Posterior vena cava (tissue), 2 donors: ENCODE measurements at regions not wholly inside any gene's neighbourhood (a gene's known extent, or its start where the extent isn't known, plus 50 kb on each side); places are given as distances from the start of the nearest gene placed in this dataset.

ENCODE experiments used
- DNase-seq: peaks from one replicate; pipeline ENCODE4 v3.0.0-alpha.2; 2020; ENCODE audit warnings: low spot score
- intact Hi-C, 2 donors: fragments of 100-400 bp; cut with DNase I; formaldehyde crosslinking; loops; one replicate each; pipeline versions ENCODE4 v1.14.1 to v1.14.2; 2022 to 2023
- donor health status: DM: yes; HTN: yes; CAD: no.
- donor health status: DM: yes; HTN: yes; CAD: no.

DNA sequence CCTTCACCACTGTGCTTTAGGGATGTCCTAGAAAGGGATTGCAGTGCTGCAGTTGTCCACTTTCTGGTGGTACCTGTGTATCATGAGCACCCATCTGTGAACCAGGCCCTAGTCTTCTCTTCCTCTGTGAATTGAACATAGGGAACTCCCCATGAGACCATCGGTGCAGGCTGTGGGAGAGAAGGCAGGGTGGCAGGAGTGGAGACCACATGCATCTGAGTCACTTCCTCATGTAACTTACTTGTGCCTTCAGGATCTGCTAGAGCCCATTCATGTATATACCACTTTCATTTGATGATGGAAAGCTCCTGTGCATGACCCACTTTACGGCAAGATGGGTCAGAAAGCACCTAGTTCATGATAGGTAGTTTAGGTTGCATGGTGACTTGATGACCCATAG lies 478.1 kb upstream of the CDH9 start:
- intact Hi-C loops = no loop called here
- DNase-seq = no peak

DNA sequence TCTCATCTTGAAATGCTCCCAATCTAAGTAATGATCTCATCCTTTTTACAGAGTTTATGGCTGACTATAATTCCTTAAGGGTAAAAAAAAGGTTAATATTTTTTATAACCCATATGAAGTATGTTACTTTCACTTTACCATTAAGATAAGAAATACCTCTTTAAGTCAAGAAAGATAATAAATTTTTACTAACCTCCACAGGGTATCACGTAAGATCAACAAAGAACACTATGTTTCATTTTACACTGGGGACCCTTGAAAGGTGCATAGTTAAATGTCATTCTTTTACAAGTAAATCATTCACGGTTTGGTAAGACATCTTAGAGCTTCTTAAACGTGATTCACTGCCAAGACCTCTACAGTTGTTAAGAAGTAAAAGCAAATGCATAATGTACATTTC lies 472.7 kb upstream of the CDH9 start:
- DNase-seq = no peak
- intact Hi-C loops = no loop called here

DNA sequence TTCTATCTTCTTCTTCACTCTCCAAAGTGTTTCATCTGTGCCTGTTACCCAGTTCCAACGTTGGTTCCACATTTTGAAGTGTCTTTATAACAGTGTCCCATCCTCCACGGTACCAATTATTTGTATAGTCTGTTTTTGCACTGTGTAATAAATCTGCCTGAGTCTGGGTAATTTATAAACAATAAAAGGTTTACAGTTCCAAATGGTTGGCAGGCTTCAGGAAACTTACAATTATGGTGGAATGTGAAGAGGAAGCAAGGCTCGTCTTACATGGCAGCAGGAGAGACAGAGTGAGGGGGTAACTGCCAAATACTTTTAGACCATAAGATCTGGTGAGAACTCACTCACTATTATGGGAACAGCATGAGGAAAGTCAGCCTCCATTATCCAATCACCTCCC lies 465.4 kb upstream of the CDH9 start:
- intact Hi-C loops = no loop called here

DNA sequence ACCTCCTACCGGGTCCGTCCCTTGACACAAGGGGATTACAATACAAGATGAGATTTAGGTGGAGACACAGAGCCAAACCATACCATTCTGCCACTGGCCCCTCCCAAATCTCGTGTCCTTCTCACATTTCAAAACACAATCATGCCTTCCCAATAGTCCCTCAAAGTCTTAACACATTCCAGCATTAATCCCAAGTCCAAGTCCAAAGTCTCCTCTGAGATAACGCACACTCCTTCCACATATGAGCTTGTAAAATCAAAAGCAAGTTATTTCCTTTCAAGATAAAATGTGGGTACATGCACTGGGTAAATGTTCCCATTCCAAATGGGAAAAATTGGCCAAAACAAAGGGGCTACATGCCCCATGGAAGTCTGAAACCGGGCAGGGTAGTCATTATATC lies 463.9 kb upstream of the CDH9 start:
- intact Hi-C loops = no loop called here
- no peak for DNase-seq

More for the DNA sequence above, 465.4 kb upstream of the CDH9 start:
- DNase-seq = no peak

DNA sequence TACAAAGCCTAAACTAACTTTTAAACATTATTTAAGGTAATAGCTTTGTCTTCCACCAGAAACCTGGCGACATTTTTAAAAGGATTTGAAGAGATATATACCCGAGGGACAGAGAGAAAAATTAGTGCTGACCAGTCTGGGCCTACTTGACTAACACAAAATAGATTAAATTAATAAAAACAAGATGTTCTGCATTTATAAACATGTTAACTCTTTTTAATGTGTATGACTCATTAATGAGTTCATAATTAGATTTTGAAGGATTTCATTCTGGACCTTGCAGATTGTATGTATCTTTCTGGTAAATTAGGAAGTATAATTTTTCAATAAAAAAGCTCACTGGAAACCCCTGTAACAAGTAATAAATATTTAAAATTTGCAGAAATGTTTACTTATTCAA lies 459.1 kb upstream of the CDH9 start:
- intact Hi-C loops = no loop called here
- no peak for DNase-seq

DNA sequence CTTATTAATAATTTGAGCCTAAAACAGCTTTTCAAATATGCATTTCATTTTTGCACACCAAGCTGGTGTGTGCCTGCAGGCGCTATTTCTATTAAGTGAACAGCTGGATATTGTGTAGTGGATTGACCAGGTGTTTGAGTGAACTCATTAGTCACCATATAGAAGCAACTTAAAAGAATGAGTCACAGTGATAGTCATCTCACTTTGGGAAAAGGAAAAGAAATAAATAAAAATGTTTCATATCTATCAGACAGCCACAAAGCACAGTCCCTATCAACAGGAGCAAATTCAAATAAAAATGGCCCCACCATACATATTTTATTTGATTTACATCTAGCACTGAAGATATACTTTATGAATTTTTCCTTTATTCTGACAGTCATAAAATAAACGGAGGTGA lies 456.5 kb upstream of the CDH9 start:
- no peak for DNase-seq
- intact Hi-C loops = no loop called here

DNA sequence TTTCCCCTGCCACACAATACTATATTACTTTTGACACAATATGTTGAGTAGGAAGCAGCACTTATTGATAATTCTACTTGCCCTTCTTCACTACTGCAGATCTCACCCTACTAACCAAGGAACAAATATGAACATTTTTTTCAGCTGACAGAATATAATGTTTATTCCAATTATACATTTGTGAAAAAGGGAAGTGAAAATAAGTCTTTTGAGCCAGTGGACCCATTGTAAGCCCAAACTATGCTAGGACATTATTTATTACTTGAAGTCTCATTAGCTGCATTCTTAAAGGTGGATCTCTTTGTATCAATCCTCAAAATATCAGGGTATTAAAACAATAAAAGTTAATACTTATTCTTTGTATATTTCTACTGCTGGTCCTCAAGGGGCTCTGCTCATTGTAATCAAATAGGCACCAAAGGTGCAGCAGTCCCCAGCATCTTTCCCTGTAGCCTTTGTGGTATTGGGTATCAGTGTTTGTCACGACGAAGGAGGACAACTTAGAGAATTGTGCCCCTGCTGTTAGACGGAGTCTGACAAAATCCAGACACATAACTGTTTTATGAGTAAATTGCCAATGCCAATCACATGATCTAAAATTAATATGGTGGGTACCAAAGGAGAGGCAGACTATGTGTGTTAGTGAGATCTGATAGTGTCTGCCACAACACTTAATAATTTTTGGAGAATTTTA lies 453.5 kb upstream of the CDH9 start:
- DNase-seq = no peak
- intact Hi-C loops = no loop called here

- intact Hi-C loops = no loop called here
- DNase-seq = no peak
These were observed 452.7 kb upstream of the CDH9 start for GRCh38 chr5:27491047-27491446.

DNA sequence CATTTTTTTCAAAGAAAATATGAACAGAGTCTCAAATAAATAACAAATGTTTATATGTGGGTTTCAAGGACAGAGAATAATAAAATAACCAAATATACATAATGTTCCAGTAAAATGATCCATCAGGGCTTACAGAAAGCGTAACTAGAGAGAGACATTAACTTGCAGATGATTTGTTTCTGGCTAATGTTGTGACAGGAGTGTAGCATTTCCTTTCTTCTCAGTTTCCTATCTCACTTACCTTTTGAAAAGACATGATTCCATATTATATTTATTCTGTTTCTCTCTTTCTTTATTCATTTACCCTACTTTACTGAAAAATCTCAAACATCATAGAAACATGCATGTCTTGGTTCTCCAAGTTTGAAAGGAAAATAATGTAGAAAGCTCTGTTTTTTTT lies 451.3 kb upstream of the CDH9 start:
- intact Hi-C loops = no loop called here
- DNase-seq = no peak

DNA sequence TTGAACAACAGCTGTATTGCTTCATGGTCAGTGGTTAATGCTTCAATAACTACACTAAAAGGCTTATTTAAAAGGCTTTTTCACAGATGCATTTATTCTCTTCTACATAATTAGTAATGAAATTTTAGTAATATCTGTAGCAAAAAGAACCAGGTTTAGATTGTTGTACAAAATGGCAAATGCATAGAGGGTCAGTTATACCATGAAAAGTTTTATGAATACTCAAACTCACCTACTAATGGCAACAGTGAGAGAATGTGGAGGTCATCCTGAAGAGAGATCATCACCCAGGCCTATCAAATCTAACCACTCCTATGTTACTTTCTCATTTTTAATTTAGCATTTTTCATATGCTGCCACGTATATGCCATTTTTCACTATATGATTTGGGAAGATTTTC lies 444.3 kb upstream of the CDH9 start:
- intact Hi-C loops = no loop called here
- no peak for DNase-seq

GRCh38 chr5:27479859-27480258 lies 441.5 kb upstream of the CDH9 start:
- DNase-seq = no peak
- intact Hi-C loops = no loop called here

DNA sequence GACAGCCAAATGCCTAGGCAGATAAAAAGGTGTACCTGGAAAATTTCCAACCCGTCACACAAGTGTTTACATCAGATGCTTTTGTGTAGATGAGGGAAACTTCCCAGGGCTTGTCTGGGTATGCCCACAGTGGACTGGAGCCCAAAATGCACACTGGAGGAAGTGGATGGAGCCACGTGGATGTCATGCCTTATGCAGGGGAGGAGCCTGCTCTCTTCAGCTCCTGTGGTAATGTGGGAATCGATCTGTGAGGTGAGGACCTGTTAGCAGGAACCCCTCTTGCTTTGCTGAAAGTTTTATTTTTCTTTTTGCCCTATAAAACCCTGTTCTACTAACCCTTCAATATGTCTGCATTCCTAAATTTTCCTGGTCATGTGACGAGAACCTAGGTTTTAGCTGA lies 439.2 kb upstream of the CDH9 start:
- no peak for DNase-seq
- intact Hi-C loops = no loop called here

GRCh38 chr5:27476356-27476988 lies 438.1 kb upstream of the CDH9 start:
- intact Hi-C loops = no loop called here
- no peak for DNase-seq

GRCh38 chr5:27475063-27475462 lies 436.7 kb upstream of the CDH9 start:
- intact Hi-C loops = no loop called here
- no peak for DNase-seq

DNA sequence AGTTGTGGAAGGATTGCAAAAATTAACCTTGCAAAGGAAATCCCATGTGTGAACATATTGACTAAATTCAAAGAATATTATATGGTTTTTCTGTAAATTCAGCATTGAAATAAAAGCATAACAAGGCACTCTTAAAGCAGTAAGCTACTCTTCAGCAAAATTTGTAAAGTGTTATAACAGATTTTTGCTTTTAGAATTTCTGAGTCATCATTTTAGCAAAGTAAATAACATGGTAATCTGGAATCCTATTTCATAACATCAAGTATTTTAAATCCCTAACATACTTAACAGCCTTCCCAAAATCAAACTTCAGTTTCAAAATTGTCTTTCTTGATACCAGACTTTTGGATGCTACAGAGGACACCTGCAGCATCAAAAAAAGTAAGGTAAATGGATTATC lies 436.0 kb upstream of the CDH9 start:
- intact Hi-C loops = no loop called here
- DNase-seq = no peak

DNA sequence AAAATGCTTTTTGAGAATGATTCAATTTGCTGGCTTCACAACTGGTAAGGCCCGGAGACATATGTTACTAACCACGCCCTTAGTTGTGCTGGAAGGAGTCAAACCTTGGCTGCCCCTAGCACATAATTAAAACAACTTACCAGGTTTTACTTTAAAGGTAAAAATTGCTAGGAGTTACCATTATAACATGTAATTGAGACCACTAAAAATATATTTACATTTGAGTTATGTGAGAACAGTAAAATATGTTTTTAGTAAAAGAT lies 435.6 kb upstream of the CDH9 start:
- intact Hi-C loops = no loop called here
- DNase-seq = no peak

GRCh38 chr5:27473307-27474046 lies 435.1 kb upstream of the CDH9 start:
- no peak for DNase-seq
- intact Hi-C loops = no loop called here

DNA sequence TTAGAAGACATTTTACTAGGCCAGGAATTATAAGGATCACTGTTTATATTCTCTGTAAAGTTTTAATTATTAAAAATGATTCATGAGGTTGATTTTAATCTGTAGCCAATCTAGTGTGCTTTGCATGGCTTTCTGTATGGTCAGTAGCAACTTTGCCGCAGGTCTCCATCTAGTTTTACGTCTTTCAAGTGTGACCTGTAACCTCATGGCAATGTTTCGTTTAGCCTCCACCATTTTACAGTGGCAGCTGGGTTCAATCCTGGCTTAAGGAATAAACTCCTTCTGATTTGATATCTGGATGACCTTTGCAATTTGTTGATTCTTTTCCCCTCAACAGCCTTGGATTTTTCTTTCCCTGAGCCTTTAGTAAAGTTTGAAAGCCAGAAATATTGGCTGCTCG lies 434.5 kb upstream of the CDH9 start:
- no peak for DNase-seq
- intact Hi-C loops = no loop called here

DNA sequence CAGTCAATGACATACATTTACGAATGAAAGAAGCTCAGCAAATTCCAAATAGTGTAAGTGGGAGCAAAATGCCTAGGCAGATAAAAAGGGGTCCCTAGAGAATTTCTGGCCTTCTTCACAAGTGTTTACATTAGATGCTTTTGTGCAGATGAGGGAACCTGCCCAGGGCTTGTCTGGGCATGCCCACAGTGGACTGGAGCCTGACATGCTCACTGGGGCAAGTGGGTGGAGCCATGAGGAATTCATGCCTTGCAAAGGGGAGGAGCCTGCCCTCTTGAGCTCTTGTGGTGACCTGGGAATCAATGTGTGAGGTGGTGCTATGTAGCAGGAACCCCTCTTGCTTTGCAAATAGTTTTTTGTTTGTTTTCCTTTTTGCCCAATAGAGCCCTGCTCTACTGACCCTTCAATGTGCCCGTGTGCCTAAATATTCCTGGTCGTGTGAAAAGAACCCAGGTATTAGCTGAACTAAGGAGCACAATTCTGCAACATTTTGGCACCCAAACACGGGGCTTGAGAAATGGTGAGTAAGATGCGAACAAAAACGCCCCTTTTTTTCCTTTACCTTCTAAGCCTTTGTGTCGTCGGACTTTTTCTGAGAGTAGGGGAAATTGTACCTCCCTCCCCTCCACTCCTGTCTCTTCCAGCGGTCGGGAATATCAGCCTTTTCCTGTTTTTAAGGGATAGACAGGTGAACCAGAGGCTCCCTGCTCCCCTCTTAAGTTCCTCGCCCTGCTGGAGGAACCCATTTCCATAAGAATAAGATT lies 433.8 kb upstream of the CDH9 start:
- intact Hi-C loops = no loop called here
- no peak for DNase-seq

GRCh38 chr5:27466959-27467358 lies 428.6 kb upstream of the CDH9 start:
- intact Hi-C loops = no loop called here
- no peak for DNase-seq
